ENCODE measurements at regions not wholly inside any gene's neighbourhood (a gene's known extent, or its start where the extent isn't known, plus 50 kb on each side); places are given as distances from the start of the nearest gene placed in this dataset.
A peak's percentile ranks its signal among the peaks of the same experiment; 100 is the strongest.

DNA sequence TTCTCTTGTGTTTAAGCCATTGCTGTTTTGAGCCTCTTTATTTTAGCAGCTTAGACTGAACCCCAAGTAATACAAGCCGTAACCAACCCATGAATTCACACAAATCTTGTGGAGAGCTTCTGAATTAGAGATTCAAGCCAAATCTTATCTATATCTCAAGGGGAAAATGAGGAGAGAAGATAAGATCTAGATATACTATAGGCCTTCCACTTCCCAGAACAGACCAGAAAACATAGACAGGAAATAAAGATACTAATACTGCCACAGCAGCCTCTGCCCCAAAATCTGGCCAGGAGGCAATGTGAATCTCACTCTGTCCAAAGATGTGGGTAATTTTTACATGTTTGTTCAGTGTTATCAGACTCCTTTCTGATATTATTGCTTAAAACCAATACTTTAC, 307.2 kb downstream of the PTEN start:
- no peak for DNase-seq (ENCODE audit: low read depth)

DNA sequence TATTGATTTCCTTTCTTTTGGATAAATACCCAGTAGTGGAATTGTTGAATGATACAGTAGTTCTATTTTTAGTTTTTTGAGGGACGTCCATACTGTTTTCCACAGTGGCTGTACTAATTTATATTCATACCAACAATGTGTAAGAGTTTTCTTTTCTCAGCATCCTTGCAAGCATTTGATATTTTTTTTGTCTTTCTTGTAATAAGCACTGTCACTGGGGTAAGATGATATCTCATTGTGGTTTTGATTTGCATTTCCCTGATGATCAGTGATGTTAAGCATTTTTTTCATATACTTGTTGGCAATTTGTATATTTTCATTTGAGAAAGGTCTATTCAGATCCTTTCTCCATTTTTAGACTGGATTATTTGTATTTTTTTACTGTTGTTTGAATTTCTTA, 308.7 kb downstream of the PTEN start:
- DNase-seq (ENCODE audit: low read depth), result no peak

DNA sequence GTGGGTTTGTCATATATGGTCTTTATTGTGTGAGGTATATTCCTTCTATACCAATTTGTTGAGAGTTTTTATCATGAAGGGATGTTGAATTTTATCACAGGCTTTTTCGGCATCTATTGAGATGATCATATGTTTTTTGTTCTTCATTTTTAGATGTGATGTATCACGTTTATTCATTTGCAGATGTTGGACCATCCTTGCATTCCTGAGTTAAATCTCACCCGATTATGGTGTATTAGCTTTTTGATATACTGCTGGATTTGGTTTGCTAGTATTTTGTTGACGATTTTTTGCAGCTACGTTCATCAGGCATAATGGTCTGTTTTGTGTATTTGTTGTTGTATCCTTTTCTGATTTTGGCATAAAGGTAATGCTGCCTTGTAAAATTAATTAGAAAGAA, 311.0 kb downstream of the PTEN start:
- DNase-seq (ENCODE audit: low read depth), result no peak

DNA sequence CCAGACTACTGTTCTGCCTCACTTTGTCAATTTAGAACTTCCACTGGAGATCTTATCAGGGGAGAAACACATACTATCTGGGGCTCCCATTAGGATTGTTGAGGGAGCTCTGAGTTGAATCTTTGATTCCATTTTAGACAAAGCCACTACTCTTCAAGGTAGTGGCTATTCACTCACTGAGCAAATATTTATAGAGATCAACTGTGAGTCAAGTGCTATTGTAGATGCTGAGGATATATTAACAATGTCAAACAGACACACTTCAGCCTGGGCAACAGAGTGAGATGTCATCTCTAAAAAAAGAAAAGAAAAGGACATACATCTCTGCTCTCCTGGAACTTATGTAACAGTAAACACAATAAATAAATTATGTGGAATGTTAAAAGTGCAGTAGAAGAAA, 315.3 kb downstream of the PTEN start:
- no peak for DNase-seq (ENCODE audit: low read depth)

DNA sequence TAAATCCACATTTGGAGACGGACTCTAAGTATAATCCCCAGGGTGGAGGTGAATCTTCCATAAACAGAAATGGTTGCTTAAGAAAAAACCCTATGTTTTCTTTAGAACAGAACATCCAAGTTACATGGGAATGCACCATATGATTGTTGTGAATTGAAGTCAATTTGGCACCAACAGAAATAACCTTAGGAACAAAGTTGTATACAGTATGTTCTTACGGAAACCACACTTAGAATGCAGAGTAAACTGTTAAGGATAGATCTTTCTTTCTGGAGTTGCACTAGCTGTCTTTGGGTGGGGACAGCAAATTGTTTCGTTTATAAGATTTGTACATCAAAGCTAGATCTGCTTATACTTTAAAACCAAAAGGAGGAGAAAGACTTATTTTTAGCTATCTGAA, 316.4 kb downstream of the PTEN start:
- DNase-seq (ENCODE audit: low read depth), result no peak

DNA sequence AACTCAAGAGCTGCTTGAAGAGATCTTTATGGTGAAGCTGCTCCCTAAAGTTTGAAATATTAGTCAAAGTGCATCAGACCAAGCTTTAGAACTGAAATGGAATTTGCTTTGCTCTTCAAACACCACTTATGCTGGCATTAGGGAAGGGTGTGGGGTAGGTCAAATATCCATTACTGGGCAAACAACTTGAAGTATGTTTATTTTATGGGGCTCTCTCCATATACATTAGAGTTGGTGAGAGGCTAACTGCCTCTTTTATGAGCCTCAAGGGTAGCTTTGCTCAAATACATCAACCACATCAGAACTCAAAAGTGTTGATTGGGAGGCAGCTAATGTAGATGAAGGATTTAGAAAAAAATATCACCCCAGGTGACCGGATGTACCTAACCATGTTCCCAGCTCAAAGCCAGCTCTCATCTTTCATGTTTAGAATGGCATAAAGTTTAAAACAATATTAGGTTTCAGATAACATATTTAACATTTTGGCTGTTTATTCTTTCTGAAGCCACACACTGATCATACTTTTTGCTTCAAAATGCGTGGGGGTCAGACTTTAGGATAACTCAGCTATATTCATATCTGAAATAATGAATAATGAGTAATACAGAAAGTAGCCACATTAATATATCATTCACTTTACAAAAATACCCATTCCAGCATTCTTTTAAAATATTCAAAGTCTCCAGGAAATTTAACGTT, 318.6 kb downstream of the PTEN start:
- DNase-seq (ENCODE audit: low read depth), result no peak

DNA sequence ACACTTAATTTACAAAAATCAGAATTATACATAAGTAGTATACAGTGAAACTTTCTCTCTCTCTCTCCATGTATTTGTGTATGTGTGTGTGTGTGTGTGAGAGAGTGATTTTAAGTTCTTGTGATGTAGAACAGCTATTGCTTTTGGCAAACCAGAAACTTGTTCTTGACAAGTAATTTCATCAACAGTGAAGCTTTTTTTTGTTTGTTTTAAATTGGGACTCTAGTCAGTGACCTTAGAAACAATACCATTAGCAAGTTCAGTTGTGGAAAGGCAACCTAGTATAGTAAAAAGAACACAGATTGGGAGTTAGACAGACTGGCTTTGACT, 319.1 kb downstream of the PTEN start:
- no peak for DNase-seq (ENCODE audit: low read depth)

DNA sequence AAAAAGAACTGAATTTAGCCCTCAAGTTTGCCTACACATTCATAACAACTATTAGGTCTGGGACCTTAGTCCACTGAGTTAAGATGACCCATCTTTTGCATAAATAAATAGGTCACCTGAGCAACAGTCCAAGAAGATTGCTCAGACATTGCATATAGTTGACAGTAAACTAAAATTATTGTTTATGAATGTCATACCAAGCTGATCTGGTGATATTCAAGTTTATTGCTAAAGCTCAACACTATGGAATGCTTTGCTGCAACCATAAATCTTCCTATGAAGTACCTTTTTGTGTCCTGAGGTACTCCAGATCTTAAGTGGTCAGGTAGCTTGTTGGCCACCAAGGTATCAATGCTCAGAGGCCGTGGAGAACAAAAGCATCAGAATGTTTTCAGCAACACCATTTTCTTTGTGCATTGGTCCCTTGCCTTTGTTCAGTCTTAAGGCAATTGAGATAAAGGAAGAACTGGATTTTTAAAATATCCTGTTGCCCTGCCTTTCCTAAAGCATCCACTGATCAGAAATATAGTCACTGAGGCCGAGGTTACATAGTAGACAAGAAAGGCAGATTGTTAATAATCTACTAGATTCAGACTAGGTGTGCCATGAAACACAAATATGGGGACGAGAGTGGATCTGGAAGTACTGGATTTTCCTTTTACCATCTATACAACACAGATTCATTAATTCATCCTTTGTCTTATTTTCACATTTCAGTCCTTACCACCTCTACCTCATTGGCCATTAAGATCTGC, 321.3 kb downstream of the PTEN start:
- DNase-seq (ENCODE audit: low read depth), result no peak

DNA sequence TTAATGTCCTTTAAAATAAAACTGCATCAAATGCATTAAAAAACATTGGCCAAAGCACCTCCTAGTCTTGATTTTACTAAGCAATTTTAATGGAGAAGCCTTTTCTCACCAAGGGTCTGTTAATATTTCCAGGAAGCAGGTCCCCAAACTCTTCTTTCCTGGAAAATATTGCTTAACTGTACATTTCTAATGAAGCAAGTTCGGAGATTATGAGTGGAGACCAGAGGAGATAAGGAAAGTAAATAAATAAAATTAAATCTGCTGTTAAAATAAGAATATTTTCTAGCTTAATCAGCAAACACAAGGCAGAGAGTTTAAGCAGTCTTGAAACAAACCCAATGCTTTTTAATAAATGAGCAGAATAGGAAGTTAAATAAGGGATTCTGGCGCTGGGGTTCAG, 322.4 kb downstream of the PTEN start:
- no peak for DNase-seq (ENCODE audit: low read depth)

DNA sequence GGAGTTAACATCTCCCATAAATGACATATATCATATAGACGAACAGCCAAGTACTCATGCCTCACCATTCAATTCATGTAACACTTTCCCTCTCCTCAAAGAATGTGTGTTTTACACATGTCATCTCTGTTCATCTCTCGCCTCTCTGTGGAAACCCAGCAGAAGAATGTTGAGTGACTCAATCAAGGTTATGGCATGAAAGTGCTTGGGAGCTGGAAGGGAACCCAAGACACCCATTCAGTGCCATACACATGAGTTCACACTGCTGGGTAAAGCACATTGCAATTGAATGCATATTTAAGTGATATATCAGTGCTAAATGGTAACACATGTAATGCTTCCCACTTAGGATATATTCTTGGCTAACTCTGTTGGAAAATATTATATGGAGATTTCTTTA, 322.9 kb downstream of the PTEN start:
- peak; percentile 3 for DNase-seq (ENCODE audit: low read depth)

DNA sequence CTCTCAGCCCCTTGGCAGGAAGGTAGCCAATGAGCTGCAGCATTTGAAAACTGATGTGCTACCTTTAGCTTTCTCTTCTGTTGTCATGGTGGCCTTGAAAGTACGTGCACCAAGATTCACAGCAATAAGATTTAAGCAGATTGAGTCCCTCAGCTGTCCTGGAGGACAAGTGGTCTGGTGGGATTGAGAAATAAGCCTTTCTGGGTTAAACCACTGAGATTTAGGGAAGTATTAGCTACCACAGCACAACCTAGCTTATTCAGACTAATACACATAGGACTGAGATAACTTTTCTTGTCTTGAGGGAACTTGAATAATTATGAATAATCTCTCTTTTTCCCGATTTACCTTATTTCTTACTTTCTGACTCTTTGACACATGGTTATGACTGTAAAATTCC, 324.0 kb downstream of the PTEN start:
- no peak for DNase-seq (ENCODE audit: low read depth)

DNA sequence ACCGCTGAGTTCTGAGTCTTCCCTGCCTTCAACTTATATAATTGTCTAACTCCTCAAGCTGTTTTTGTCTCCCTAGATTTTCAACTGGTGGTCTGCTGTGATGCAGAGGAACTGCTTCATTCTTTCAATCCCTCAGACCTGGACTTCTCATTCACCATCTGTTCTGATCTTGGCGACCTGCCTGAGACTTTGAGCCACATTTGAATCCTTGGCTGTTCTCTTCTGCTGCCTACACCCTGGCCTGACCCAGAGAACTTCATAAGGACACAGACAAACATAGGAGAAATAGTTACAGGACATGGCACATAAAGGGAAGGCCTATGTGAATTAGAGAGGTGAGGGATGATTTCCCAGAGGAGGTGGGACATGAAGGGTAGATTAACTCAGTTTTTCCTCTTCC, 326.7 kb downstream of the PTEN start:
- DNase-seq (ENCODE audit: low read depth), result no peak

DNA sequence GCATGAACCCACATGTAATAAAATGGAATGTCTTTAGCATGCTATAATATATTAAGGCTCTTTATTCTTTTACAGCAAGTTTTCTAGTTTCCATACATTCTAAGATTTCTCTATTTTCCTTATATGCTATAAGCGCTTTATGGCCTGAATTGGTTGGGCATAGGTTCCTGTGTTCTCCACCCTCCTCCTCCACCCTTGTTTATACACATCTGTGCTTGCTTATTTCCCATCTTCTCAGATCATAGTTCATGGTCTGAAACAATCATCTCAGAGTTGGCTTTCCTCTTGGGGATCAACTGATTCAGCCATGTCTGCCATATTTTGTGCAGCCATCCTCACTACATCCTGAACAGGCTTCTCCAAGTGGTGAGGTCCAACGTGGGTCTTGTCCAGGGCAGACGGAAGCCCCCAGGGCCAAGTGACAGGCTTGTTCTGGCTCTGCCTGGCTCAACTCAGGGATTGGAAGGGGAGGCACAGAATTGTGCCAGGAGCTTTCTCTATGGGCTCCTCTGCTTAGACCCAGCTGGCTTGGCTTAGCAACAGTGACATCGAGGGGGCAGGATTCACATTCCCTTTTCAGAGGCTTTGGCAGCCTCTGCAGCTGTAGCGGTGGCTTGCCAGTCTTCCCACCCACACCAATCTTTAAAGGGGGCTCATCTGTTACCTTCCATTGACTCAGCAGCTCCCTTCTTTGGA, 327.3 kb downstream of the PTEN start:
- DNase-seq (ENCODE audit: low read depth), result no peak

DNA sequence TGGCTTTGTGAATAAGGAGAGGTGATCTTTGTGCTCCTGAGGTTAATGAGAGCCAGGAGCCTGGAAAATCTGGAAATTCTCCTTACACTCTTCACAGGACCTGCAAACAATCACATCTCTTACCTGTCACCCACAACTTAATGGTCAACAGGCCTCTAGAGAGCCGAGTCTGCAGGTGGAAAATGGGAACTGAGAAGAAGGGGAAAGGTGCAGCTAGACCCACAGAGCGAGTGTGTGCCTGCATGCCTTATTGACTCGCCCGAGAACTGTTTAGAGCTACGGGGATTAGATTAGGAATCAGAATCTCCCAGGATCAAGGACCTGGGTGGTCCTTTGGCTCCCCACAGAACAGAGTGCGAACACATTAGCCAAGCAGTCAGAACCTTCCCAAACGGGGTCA, 329.6 kb downstream of the PTEN start:
- DNase-seq (ENCODE audit: low read depth), result no peak

DNA sequence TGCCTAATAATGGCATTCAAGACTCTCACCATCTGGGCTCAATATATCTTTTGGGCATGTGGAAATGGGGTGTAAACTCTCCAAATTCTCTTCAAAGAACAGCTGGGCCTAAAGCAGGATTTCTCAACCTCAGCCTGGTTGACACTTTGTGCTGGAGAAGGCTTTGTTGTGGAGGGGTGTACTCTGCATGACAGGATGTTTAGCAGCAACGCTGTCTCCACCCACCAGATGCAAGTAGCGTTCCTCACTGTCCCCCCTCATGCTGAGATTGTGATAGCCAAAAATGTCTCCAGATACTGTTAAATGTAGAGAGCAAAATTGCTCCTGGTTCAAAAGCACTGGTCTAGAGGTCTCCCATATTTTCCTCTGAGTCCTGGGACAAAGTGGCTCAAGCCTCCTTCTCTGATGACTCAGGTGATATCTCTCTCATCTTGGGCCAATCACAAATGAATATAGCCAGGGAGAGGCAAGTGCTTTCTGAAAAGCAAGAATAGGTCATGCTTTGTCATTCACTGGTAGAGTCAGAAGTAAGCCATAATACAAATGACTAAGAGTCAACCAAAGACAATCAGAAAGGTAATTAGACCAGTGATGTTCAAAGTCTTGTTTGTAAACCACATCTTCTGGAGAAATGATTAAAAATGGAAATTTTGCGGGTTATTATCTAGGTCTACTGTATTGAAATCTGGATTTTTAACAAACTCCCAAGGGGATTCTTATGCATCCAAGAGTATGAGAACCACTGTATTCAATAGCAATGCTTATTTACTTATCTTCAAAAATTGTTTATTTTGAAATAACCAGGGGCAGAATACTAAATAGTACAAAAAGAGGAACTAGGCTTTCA, 330.8 kb downstream of the PTEN start:
- no peak for DNase-seq (ENCODE audit: low read depth)

DNA sequence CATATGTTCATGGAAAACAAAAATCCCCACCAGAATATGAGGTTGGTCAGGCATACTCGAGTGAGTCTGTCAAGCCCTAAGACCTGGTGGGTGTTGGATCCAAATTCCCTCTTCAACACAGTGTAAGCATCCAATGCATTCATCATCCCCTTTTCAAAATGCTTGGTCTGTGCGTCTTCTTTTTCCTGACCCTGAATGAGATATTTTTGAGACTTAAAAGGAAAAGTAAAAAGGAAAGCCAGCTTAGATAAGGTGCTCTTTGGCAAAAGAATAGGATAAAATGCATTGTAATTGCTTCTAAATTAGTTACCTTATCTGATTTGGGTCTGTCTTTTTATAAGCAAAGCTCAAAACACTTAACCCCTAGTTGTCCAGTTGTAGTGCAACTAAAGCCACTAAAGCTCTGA, 331.5 kb downstream of the PTEN start:
- DNase-seq (ENCODE audit: low read depth), result no peak

DNA sequence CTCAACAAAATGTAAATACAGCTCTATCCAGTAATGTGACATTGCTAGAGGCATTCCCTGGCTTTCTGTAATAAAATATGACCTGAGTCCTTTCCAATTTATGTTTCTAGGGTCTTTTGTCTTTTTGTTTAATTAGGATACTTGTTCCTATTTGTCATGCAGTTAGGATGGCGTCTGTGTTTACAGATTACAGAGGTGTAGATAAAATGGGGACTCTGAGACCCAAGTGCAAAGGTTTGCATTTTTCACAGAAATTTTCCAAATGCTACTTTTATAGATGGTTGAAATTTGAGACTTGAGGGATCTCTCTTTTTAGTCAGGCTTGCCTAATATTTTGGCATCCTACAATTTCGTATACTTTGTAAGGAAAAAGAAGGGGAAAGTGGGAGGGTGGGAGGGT, 332.4 kb downstream of the PTEN start:
- DNase-seq (ENCODE audit: low read depth), result no peak

DNA sequence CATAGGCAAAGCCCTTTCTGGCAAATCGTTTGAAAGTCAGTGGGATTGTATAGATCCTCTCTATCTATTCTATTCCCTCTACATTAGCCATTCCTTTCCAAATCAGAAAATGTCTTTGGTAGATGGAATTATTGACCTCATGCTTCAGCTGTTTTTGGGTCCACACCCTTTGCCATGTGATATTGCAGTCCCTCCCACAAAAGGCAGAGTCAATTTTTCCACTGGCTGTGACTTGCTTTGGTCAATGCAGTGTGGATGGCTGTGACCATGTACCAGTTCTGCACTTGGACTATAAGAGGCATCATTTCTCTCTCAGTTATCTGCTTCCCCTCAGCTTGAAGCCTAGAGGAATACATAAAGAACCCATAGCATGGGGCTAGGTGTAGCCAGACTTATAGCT, 332.9 kb downstream of the PTEN start:
- DNase-seq (ENCODE audit: low read depth), result no peak

DNA sequence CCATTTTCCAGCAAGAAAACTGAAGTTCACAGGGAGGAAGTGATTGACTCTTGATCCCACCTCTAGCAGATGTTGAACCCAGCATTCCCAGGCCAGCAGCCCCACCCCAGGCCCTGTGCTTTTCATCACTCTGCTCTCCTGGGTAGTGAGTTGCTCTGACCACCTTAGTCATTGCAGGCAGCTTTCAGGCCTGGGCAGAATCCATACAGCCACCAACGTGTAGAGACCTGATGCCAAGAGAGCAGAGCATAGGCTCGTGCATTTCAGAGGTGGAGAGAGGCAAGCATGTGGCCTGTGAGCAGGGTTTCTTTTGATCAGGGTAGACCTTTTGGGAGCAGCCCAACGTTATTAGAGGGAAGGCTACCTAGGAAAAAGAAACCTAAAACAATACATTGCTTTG, 334.6 kb downstream of the PTEN start:
- no peak for DNase-seq (ENCODE audit: low read depth)

DNA sequence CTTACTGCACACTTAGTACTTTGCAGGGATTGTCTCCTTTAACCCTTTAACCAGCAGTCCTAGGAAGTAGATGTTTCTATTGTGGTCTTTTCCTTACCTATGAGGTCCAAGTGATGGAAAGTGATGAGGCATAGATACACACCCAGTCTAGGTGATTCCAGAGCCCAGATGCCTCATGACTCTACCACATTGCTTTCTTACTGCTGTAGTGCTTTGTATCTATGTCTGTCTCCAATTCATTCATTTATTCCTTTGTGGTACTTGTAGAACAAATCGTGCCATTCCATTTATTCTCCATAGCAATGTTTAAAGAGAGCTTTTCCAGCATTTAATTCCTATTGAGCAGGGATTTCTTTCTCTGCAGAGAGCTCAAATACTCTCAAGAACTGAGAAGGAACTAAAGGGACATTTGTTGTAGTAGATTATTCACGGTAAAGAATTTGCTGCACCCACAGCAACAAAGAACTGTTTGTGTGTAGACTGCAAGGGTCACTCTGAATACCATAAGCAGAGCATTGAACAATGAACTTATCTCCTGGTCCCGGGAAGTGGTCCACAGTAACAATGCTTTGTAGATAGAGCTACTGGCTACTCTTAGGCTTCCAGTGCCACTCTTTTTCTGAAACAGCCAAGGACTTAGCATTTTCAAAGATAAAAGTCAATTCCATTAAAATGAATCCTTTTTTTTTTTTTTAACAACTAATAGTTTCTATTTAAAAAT, 337.0 kb downstream of the PTEN start:
- no peak for DNase-seq (ENCODE audit: low read depth)

DNA sequence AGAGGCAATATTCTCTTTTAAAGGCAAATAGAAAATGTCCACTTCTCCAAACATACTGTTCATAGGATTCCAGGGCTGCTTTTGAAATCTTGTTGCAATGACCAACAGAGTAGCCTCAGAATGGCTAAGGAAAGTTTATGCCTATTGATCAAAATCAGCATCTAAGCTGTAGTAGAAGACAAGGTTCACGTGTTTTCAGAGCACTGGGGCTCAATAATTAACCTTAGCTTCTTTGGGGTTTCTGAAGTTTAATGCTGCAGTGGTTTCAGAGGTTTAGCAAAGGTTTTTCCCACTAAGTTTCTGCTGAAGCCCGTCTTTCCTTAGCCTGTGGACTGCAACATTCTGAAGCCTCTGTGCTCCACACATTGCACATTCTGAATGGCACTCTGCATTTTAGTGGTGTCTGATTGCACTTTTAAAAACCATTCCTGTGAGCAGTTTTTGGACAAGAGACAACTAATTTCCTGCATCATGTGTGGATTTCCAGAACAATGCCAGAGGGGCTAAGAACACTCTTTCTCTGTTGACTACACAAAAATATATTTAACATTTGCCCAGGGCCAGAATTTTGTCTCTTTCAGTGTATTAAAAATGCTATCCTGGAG, 342.5 kb downstream of the PTEN start:
- no peak for DNase-seq (ENCODE audit: low read depth)

Measured in HS-27A (cell line).